GM12878 (cell line): ENCODE measurements at regions not wholly inside any gene's neighbourhood (a gene's known extent, or its start where the extent isn't known, plus 50 kb on each side); places are given as distances from the start of the nearest gene placed in this dataset.

Experiments used
- ATAC-seq: fragments of 200-7000 bp; cut with Tn5 transposase; 3 replicates; pipeline ENCODE4 v1.9.1; 2020; ENCODE audit warnings: mild to moderate bottlenecking, moderate library complexity
- BruUV-seq: library from RNA; stranded (reverse); fragments of 400-500 nt; replicated peaks from 2 replicates; lab custom pipeline; 2021; lab: Mats Ljungman, UMichigan
- CTCF ChIA-PET: fragments of 300-600 bp; sonication (Branson Sonifier 250); formaldehyde crosslinking; extraction: SDS; loops from one replicate; lab custom pipeline; 2021; ENCODE audit warnings: inconsistent platforms; lab: Yijun Ruan, JAX
- POLR2A ChIA-PET: fragments of 350-600 bp; formaldehyde crosslinking; extraction: SDS; loops from one replicate; lab custom pipeline; 2021; ENCODE audit warnings: inconsistent platforms; lab: Charles Lee
- RAD21 ChIA-PET: fragments of 300-600 bp; sonication (Branson Sonifier 250); formaldehyde crosslinking; loops from one replicate; lab custom pipeline; 2023; ENCODE audit warnings: antibody characterized with exemption; ENCODE audit not compliant: unreplicated experiment; lab: Charles Lee
- SMC1A ChIA-PET: fragments of 300-600 bp; sonication (Branson Sonifier 250); formaldehyde crosslinking; loops from one replicate; lab custom pipeline; 2023; ENCODE audit not compliant: unreplicated experiment, uncharacterized antibody; lab: Charles Lee
- DNase-seq: peaks from one replicate; pipeline ENCODE4 v3.0.0-alpha.2; 2011; ENCODE audit warnings: low read depth, low spot score
- FAIRE-seq: peaks from 3 replicates; lab custom pipeline; 2011; peaks lifted over from hg19 to GRCh38; lab: Jason Lieb, UNC
- H2AFZ ChIP-seq: 2 replicates; pipeline ENCODE4 v1.6.0; 2011; ENCODE audit warnings: low read depth, low read length, control low read depth; ENCODE audit not compliant: control insufficient read depth
- H3K27ac ChIP-seq: 2 replicates; pipeline ENCODE4 v1.5.1; 2011; ENCODE audit warnings: control low read depth; ENCODE audit not compliant: control insufficient read depth, insufficient read depth
- H3K27me3 ChIP-seq, 2 experiments: replicated peaks in 1 of 2; 2 replicates each; pipeline versions ENCODE4 v1.6.0 to v1.6.1; 2011; ENCODE audit warnings: low read length in 1 of 2; ENCODE audit not compliant: control insufficient read depth in 2 of 2, insufficient read depth in 2 of 2
- H3K36me3 ChIP-seq, 2 experiments: 2 replicates each; pipeline ENCODE4 v1.5.1; 2011; ENCODE audit warnings: low read length in 1 of 2; ENCODE audit not compliant: control insufficient read depth in 2 of 2, insufficient read depth in 2 of 2
- H3K4me1 ChIP-seq: 2 replicates; pipeline ENCODE4 v1.6.1; 2011; ENCODE audit warnings: mild to moderate bottlenecking, low read length, moderate library complexity, mixed read lengths; ENCODE audit not compliant: control insufficient read depth, insufficient read depth
- H3K4me2 ChIP-seq: 2 replicates; pipeline ENCODE4 v1.6.0; 2011; ENCODE audit warnings: control low read depth; ENCODE audit not compliant: control insufficient read depth, insufficient read depth
- H3K4me3 ChIP-seq: fragments of 200-600 bp; sonication (generic); 2 replicates; pipeline ENCODE4 v1.5.1; 2016
- H3K79me2 ChIP-seq: 2 replicates; pipeline ENCODE4 v1.6.0; 2011; ENCODE audit warnings: low read length; ENCODE audit not compliant: control insufficient read depth, insufficient read depth
- H3K9ac ChIP-seq: 2 replicates; pipeline ENCODE4 v1.8.0; 2011; ENCODE audit warnings: low read length, control low read depth, mixed read lengths; ENCODE audit not compliant: control insufficient read depth, insufficient read depth
- H3K9me3 ChIP-seq: replicated peaks from 3 replicates; pipeline ENCODE4 v1.5.1; 2011; ENCODE audit warnings: mild to moderate bottlenecking, low read length; ENCODE audit not compliant: control insufficient read depth, insufficient read depth
- H4K20me1 ChIP-seq: 2 replicates; pipeline ENCODE4 v1.6.0; 2011; ENCODE audit not compliant: control insufficient read depth, insufficient read depth
- ATF3 ChIP-seq: IDR thresholded peaks from 2 replicates; pipeline ENCODE4 v1.6.1; 2011; ENCODE audit warnings: low read depth, mild to moderate bottlenecking, low read length, moderate library complexity, borderline replicate concordance; ENCODE audit errors: extremely low read depth
- CHD1 ChIP-seq: IDR thresholded peaks from 2 replicates; pipeline ENCODE4 v1.6.1; 2012; ENCODE audit warnings: low read depth, low read length, improper control_type of control experiment
- PAX8 ChIP-seq: fragments of 450-650 bp; IDR thresholded peaks from 2 replicates; pipeline ENCODE4 v1.6.1; 2017; ENCODE audit warnings: mild to moderate bottlenecking, moderate library complexity
- PKNOX1 ChIP-seq: fragments of 450-650 bp; IDR thresholded peaks from 2 replicates; pipeline ENCODE4 v1.6.1; 2016; ENCODE audit warnings: mild to moderate bottlenecking
- SKIL ChIP-seq: fragments of 450-650 bp; IDR thresholded peaks from 2 replicates; pipeline ENCODE4 v1.6.1; 2017; ENCODE audit warnings: mild to moderate bottlenecking, low read depth, inconsistent platforms; ENCODE audit not compliant: poor library complexity, severe bottlenecking
- SREBF1 ChIP-seq: IDR thresholded peaks from 2 replicates; pipeline ENCODE4 v1.6.1; 2012; ENCODE audit warnings: mild to moderate bottlenecking, low read length
- SUZ12 ChIP-seq: fragments of 200-600 bp; sonication (generic); IDR thresholded peaks from one replicate; pipeline ENCODE4 v1.6.1; 2018; ENCODE audit warnings: antibody characterized with exemption, mild to moderate bottlenecking; ENCODE audit not compliant: unreplicated experiment
- WGBS: methylation state at CpG from one replicate; pipeline ENCODE4 v1.1.6; 2016; ENCODE audit warnings: low lambda C conversion rate; ENCODE audit not compliant: insufficient replicate concordance, insufficient coverage; ENCODE audit errors: missing lambda C conversion rate; 5-methylcytosine and 5-hydroxymethylcytosine counted together
- in situ Hi-C: fragments of 300-500 bp; cut with MboI; formaldehyde crosslinking; loops from 9 replicates; pipeline ENCODE4 v1.14.3; 2018; ENCODE audit warnings: mixed read lengths
- intact Hi-C: fragments of 100-400 bp; cut with micrococcal nuclease; formaldehyde crosslinking; loops from one replicate; pipeline ENCODE4 v1.14.2; 2022; ENCODE audit not compliant: unreplicated experiment

GRCh38 chr9:1492156-1492555, 442.0 kb downstream of the DMRT2 start:
- no peak overlapping the region for H3K9ac ChIP-seq
- ChIA-PET SMC1A (interaction anchor here (1.0 to 1.4 kb wide), 2 partner anchors 20 to 597 kb away, joined by 3 to 4 read pairs; no protein-coding TSS in a partner anchor), POLR2A (no interaction called here), CTCF (no interaction called here), RAD21 (interaction anchor here (0.7 to 1.6 kb wide), 3 partner anchors 20 to 88 kb away, joined by 3 to 4 read pairs (median 3); no protein-coding TSS in a partner anchor)
- FAIRE-seq (no peak), DNase-seq (no peak), ATAC-seq (no peak)
- 27% methylated on average over 3 of the region's 3 CpGs for WGBS
- peaks cover 3% of the 10 kb centered on the region; the same call in 1 of the 3 replicates for H3K9me3 ChIP-seq
- H3K36me3 ChIP-seq, result no peaks in the 10 kb centered on the region
- no peaks in the 10 kb centered on the region for H3K27me3 ChIP-seq
- H4K20me1 ChIP-seq, result no peaks in the 10 kb centered on the region
- H3K4me2 ChIP-seq, result no peak overlapping the region
- H2AFZ ChIP-seq, result no peak overlapping the region
- no peak for TF ChIP-seq SKIL
- no peak for TF ChIP-seq ATF3
- no peak for TF ChIP-seq SREBF1
- no peak for TF ChIP-seq CHD1
- no peak for TF ChIP-seq PKNOX1
- TF ChIP-seq PAX8, result no peak
- TF ChIP-seq SUZ12, result no peak
- no peaks in the 10 kb centered on the region for H3K79me2 ChIP-seq
- in situ Hi-C loops, result no loop called here
- intact Hi-C loops, result no loop called here
- no TSS peak for BruUV-seq
- no peak overlapping the region for H3K27ac ChIP-seq
- H3K4me3 ChIP-seq, result no peak overlapping the region
- H3K4me1 ChIP-seq, result peaks cover 9% of the 10 kb centered on the region; the same call in 1 of the 2 replicates
